Lung (tissue), 11 donors: ENCODE measurements at regions not wholly inside any gene's neighbourhood (a gene's known extent, or its start where the extent isn't known, plus 50 kb on each side); places are given as distances from the start of the nearest gene placed in this dataset.
"Not testable (repeated sequence)": the region's sequence is repeated elsewhere in the genome, so short reads cannot be mapped to it uniquely, and the experiment has no call there.

ENCODE experiments used
- ATAC-seq: fragments of 200-7000 bp; cut with Tn5 transposase; one replicate; pipeline ENCODE4 v1.9.1; 2020; ENCODE audit warnings: moderate number of reproducible peaks; ENCODE audit not compliant: insufficient read depth, low FRiP score
- DNase-seq, 3 donors: peaks; one replicate each; pipeline ENCODE4 v3.0.0-alpha.2; 2013 to 2017
- H3K27ac ChIP-seq, 2 donors: one replicate each; pipeline ENCODE4 v1.5.1; 2013; ENCODE audit warnings: mild to moderate bottlenecking in 2 of 2, moderate library complexity in 2 of 2, control low read depth in 1 of 2, inconsistent platforms in 1 of 2, low read depth in 1 of 2, low read length in 1 of 2
- H3K27me3 ChIP-seq, 3 donors: one replicate each; pipeline ENCODE4 v1.5.1; 2013; ENCODE audit warnings: low read length in 2 of 3; ENCODE audit not compliant: control insufficient read depth in 3 of 3, insufficient read depth in 3 of 3
- H3K36me3 ChIP-seq, 4 donors: one replicate each; pipeline ENCODE4 v1.5.1; 2013; ENCODE audit warnings: low read length in 4 of 4, mild to moderate bottlenecking in 1 of 4, moderate library complexity in 1 of 4; ENCODE audit not compliant: control insufficient read depth in 4 of 4, insufficient read depth in 4 of 4
- H3K4me1 ChIP-seq, 5 donors: one replicate each; pipeline ENCODE4 v1.5.1; 2013; ENCODE audit warnings: low read length in 5 of 5, mild to moderate bottlenecking in 2 of 5, moderate library complexity in 1 of 5; ENCODE audit not compliant: control insufficient read depth in 5 of 5, insufficient read depth in 5 of 5
- H3K4me3 ChIP-seq: one replicate; pipeline ENCODE4 v1.5.1; 2013; ENCODE audit warnings: mild to moderate bottlenecking, control low read depth, moderate library complexity
- H3K9ac ChIP-seq, 2 donors: one replicate each; pipeline ENCODE4 v1.5.1; 2013; ENCODE audit warnings: low read length in 2 of 2, control low read depth in 1 of 2; ENCODE audit not compliant: insufficient read depth in 1 of 2
- H3K9me3 ChIP-seq, 4 donors: one replicate each; pipeline ENCODE4 v1.5.1; 2013; ENCODE audit warnings: low read length in 3 of 4, mild to moderate bottlenecking in 1 of 4, moderate library complexity in 1 of 4; ENCODE audit not compliant: control insufficient read depth in 4 of 4, insufficient read depth in 3 of 4
- CTCF ChIP-seq: IDR thresholded peaks from 2 replicates; pipeline ENCODE4 v1.5.1; 2012; ENCODE audit warnings: mild to moderate bottlenecking; ENCODE audit errors: control extremely low read depth, extremely low read depth
- WGBS, 2 donors: extraction: QIAGEN DNeasy Blood & Tissue Kit; methylation state at CpG; one replicate each; pipeline ENCODE4 v1.1.7; 2013; 5-methylcytosine and 5-hydroxymethylcytosine counted together
- donor health status: control.
- donor health status: control.
- donor health status: Bipolar disorder and iron deficiency.
- donor health status: healthy.
- donor health status: DM: yes; HTN: yes; CAD: no.

GRCh38 chr20:51172558-51173428, 149.9 kb upstream of the KCNG1 start:
- DNase-seq = no peak
- 83 to 87% methylated on average over 6 of the region's 6 CpGs for WGBS, 2 donors
- peaks cover 0 to 4% (median 0%) of the 10 kb centered on the region in 5 donors for H3K4me1 ChIP-seq

GRCh38 chr20:51171141-51171540, 148.2 kb upstream of the KCNG1 start:
- Histone ChIP-seq H3K9ac (no peak overlapping the region), H3K27ac (no peak overlapping the region), H3K9me3 (peaks cover 0 to 5% (median 0%) of the 10 kb centered on the region in 4 donors), H3K27me3 (no peaks in the 10 kb centered on the region), H3K4me1 (no peaks in the 10 kb centered on the region), H3K36me3 (no peaks in the 10 kb centered on the region), H3K4me3 (no peak overlapping the region)
- no peak for TF ChIP-seq CTCF
- 80 to 81% methylated on average over 2 of the region's 2 CpGs for WGBS, 2 donors
- DNase-seq = no peak
- no peak for ATAC-seq

More at GRCh38 chr20:51172558-51173428, 149.9 kb upstream of the KCNG1 start:
- no peak for ATAC-seq
- Histone ChIP-seq H3K9ac (no peak overlapping the region), H3K27me3 (no peaks in the 10 kb centered on the region), H3K36me3 (no peaks in the 10 kb centered on the region), H3K27ac (no peak overlapping the region), H3K9me3 (peaks cover 0 to 5% (median 0%) of the 10 kb centered on the region in 4 donors), H3K4me3 (no peak overlapping the region)
- TF ChIP-seq CTCF = no peak

GRCh38 chr20:51169813-51170212, 146.9 kb upstream of the KCNG1 start:
- H3K36me3 ChIP-seq = no peaks in the 10 kb centered on the region
- no peak overlapping the region for H3K9ac ChIP-seq
- WGBS, 2 donors = 85 to 92% methylated on average over 3 of the region's 3 CpGs
- no peaks in the 10 kb centered on the region for H3K4me1 ChIP-seq
- no peaks in the 10 kb centered on the region for H3K27me3 ChIP-seq
- no peak overlapping the region for H3K27ac ChIP-seq
- no peak for TF ChIP-seq CTCF
- DNase-seq = no peak
- H3K9me3 ChIP-seq = peaks cover 0 to 5% (median 0%) of the 10 kb centered on the region in 4 donors
- no peak overlapping the region for H3K4me3 ChIP-seq
- ATAC-seq = no peak

- not testable (repeated sequence) for H3K27ac ChIP-seq, H3K36me3 ChIP-seq, H3K27me3 ChIP-seq, ATAC-seq, H3K4me1 ChIP-seq, H3K9me3 ChIP-seq, DNase-seq, H3K4me3 ChIP-seq, H3K9ac ChIP-seq
- WGBS, 2 donors = 90% methylated on average over 4 of the region's 4 CpGs
Measured at GRCh38 chr20:51167911-51168310, 145.0 kb upstream of the KCNG1 start.
